ENCODE measurements at regions not wholly inside any gene's neighbourhood (a gene's known extent, or its start where the extent isn't known, plus 50 kb on each side); places are given as distances from the start of the nearest gene placed in this dataset.

- Histone ChIP-seq H3K27ac (ENCODE audit: low read depth in 2 of 2, low read length in 1 of 2) (no peak overlapping the region), H3K36me3 (ENCODE audit: control insufficient read depth in 2 of 2, insufficient read depth in 2 of 2, low read length in 1 of 2) (no peaks in the 10 kb centered on the region), H3K4me1 (ENCODE audit: control insufficient read depth in 2 of 2, insufficient read depth in 2 of 2, low read length in 1 of 2) (no peaks in the 10 kb centered on the region), H3K4me3 (ENCODE audit: low read depth in 1 of 2, low read length in 2 of 2) (no peak overlapping the region), H3K27me3 (ENCODE audit: control insufficient read depth in 1 of 2, insufficient read depth in 2 of 2, low read length in 2 of 2) (no peaks in the 10 kb centered on the region), H3K9me3 (ENCODE audit: control insufficient read depth in 2 of 2, insufficient read depth in 1 of 2, low read depth in 1 of 2, low read length in 1 of 2) (no peaks in the 10 kb centered on the region)
- WGBS, 2 donors = 83 to 87% methylated on average over 2 of the region's 2 CpGs
Observed at GRCh38 chr10:36170142-36170719, 528.1 kb upstream of the FZD8 start.

GRCh38 chr10:36168777-36169176, 526.7 kb upstream of the FZD8 start:
- Histone ChIP-seq H3K36me3 (ENCODE audit: control insufficient read depth in 2 of 2, insufficient read depth in 2 of 2, low read length in 1 of 2) (no peaks in the 10 kb centered on the region), H3K4me3 (ENCODE audit: low read depth in 1 of 2, low read length in 2 of 2) (no peak overlapping the region), H3K27me3 (ENCODE audit: control insufficient read depth in 1 of 2, insufficient read depth in 2 of 2, low read length in 2 of 2) (no peaks in the 10 kb centered on the region), H3K27ac (ENCODE audit: low read depth in 2 of 2, low read length in 1 of 2) (no peak overlapping the region), H3K4me1 (ENCODE audit: control insufficient read depth in 2 of 2, insufficient read depth in 2 of 2, low read length in 1 of 2) (no peaks in the 10 kb centered on the region), H3K9me3 (ENCODE audit: control insufficient read depth in 2 of 2, insufficient read depth in 1 of 2, low read depth in 1 of 2, low read length in 1 of 2) (no peaks in the 10 kb centered on the region)
- 83 to 86% methylated on average over 2 of the region's 2 CpGs for WGBS, 2 donors

- Histone ChIP-seq H3K27me3 (ENCODE audit: control insufficient read depth in 1 of 2, insufficient read depth in 2 of 2, low read length in 2 of 2) (no peaks in the 10 kb centered on the region), H3K4me3 (ENCODE audit: low read depth in 1 of 2, low read length in 2 of 2) (no peak overlapping the region), H3K27ac (ENCODE audit: low read depth in 2 of 2, low read length in 1 of 2) (no peak overlapping the region), H3K9me3 (ENCODE audit: control insufficient read depth in 2 of 2, insufficient read depth in 1 of 2, low read depth in 1 of 2, low read length in 1 of 2) (no peaks in the 10 kb centered on the region), H3K4me1 (ENCODE audit: control insufficient read depth in 2 of 2, insufficient read depth in 2 of 2, low read length in 1 of 2) (no peaks in the 10 kb centered on the region), H3K36me3 (ENCODE audit: control insufficient read depth in 2 of 2, insufficient read depth in 2 of 2, low read length in 1 of 2) (no peaks in the 10 kb centered on the region)
- 84 to 86% methylated on average over 4 of the region's 4 CpGs for WGBS, 2 donors
Observed at GRCh38 chr10:36164556-36165504, 522.7 kb upstream of the FZD8 start.

- Histone ChIP-seq H3K4me3 (ENCODE audit: low read depth in 1 of 2, low read length in 2 of 2) (no peak overlapping the region), H3K4me1 (ENCODE audit: control insufficient read depth in 2 of 2, insufficient read depth in 2 of 2, low read length in 1 of 2) (no peaks in the 10 kb centered on the region), H3K9me3 (ENCODE audit: control insufficient read depth in 2 of 2, insufficient read depth in 1 of 2, low read depth in 1 of 2, low read length in 1 of 2) (no peaks in the 10 kb centered on the region), H3K27ac (ENCODE audit: low read depth in 2 of 2, low read length in 1 of 2) (no peak overlapping the region), H3K36me3 (ENCODE audit: control insufficient read depth in 2 of 2, insufficient read depth in 2 of 2, low read length in 1 of 2) (no peaks in the 10 kb centered on the region), H3K27me3 (ENCODE audit: control insufficient read depth in 1 of 2, insufficient read depth in 2 of 2, low read length in 2 of 2) (no peaks in the 10 kb centered on the region)
- 80 to 95% methylated on average over 2 of the region's 2 CpGs for WGBS, 2 donors
Observed at GRCh38 chr10:36163827-36164226, 521.7 kb upstream of the FZD8 start.

- Histone ChIP-seq H3K9me3 (ENCODE audit: control insufficient read depth in 2 of 2, insufficient read depth in 1 of 2, low read depth in 1 of 2, low read length in 1 of 2) (no peaks in the 10 kb centered on the region), H3K4me1 (ENCODE audit: control insufficient read depth in 2 of 2, insufficient read depth in 2 of 2, low read length in 1 of 2) (no peaks in the 10 kb centered on the region), H3K27ac (ENCODE audit: low read depth in 2 of 2, low read length in 1 of 2) (no peak overlapping the region), H3K4me3 (ENCODE audit: low read depth in 1 of 2, low read length in 2 of 2) (no peak overlapping the region), H3K36me3 (ENCODE audit: control insufficient read depth in 2 of 2, insufficient read depth in 2 of 2, low read length in 1 of 2) (no peaks in the 10 kb centered on the region), H3K27me3 (ENCODE audit: control insufficient read depth in 1 of 2, insufficient read depth in 2 of 2, low read length in 2 of 2) (no peaks in the 10 kb centered on the region)
- WGBS, 2 donors = 47 to 49% methylated on average over 3 of the region's 3 CpGs
Observed at GRCh38 chr10:36157486-36157885, 515.4 kb upstream of the FZD8 start.

GRCh38 chr10:36148207-36148606, 506.1 kb upstream of the FZD8 start:
- Histone ChIP-seq H3K4me3 (ENCODE audit: low read depth in 1 of 2, low read length in 2 of 2) (no peak overlapping the region), H3K27ac (ENCODE audit: low read depth in 2 of 2, low read length in 1 of 2) (no peak overlapping the region), H3K9me3 (ENCODE audit: control insufficient read depth in 2 of 2, insufficient read depth in 1 of 2, low read depth in 1 of 2, low read length in 1 of 2) (no peaks in the 10 kb centered on the region), H3K27me3 (ENCODE audit: control insufficient read depth in 1 of 2, insufficient read depth in 2 of 2, low read length in 2 of 2) (no peaks in the 10 kb centered on the region), H3K36me3 (ENCODE audit: control insufficient read depth in 2 of 2, insufficient read depth in 2 of 2, low read length in 1 of 2) (no peaks in the 10 kb centered on the region), H3K4me1 (ENCODE audit: control insufficient read depth in 2 of 2, insufficient read depth in 2 of 2, low read length in 1 of 2) (no peaks in the 10 kb centered on the region)
- 66 to 78% methylated on average over 1 of the region's 1 CpG for WGBS, 2 donors

GRCh38 chr10:36147529-36147928, 505.4 kb upstream of the FZD8 start:
- H3K27me3 ChIP-seq (ENCODE audit: control insufficient read depth in 1 of 2, insufficient read depth in 2 of 2, low read length in 2 of 2) = no peaks in the 10 kb centered on the region
- no peaks in the 10 kb centered on the region for H3K9me3 ChIP-seq (ENCODE audit: control insufficient read depth in 2 of 2, insufficient read depth in 1 of 2, low read depth in 1 of 2, low read length in 1 of 2)
- H3K4me3 ChIP-seq (ENCODE audit: low read depth in 1 of 2, low read length in 2 of 2) = no peak overlapping the region
- no peaks in the 10 kb centered on the region for H3K36me3 ChIP-seq (ENCODE audit: control insufficient read depth in 2 of 2, insufficient read depth in 2 of 2, low read length in 1 of 2)
- no peaks in the 10 kb centered on the region for H3K4me1 ChIP-seq (ENCODE audit: control insufficient read depth in 2 of 2, insufficient read depth in 2 of 2, low read length in 1 of 2)
- H3K27ac ChIP-seq (ENCODE audit: low read depth in 2 of 2, low read length in 1 of 2) = no peak overlapping the region

- Histone ChIP-seq H3K27ac (ENCODE audit: low read depth in 2 of 2, low read length in 1 of 2) (no peak overlapping the region), H3K9me3 (ENCODE audit: control insufficient read depth in 2 of 2, insufficient read depth in 1 of 2, low read depth in 1 of 2, low read length in 1 of 2) (no peaks in the 10 kb centered on the region)
- 67 to 68% methylated on average over 7 of the region's 7 CpGs for WGBS, 2 donors
Observed at GRCh38 chr10:36141856-36142560, 499.9 kb upstream of the FZD8 start.

GRCh38 chr10:36129051-36129450, 487.0 kb upstream of the FZD8 start:
- no peak overlapping the region for H3K4me3 ChIP-seq (ENCODE audit: low read depth in 1 of 2, low read length in 2 of 2)
- H3K36me3 ChIP-seq (ENCODE audit: control insufficient read depth in 2 of 2, insufficient read depth in 2 of 2, low read length in 1 of 2) = no peaks in the 10 kb centered on the region
- no peaks in the 10 kb centered on the region for H3K27me3 ChIP-seq (ENCODE audit: control insufficient read depth in 1 of 2, insufficient read depth in 2 of 2, low read length in 2 of 2)
- no peaks in the 10 kb centered on the region for H3K4me1 ChIP-seq (ENCODE audit: control insufficient read depth in 2 of 2, insufficient read depth in 2 of 2, low read length in 1 of 2)
- H3K27ac ChIP-seq (ENCODE audit: low read depth in 2 of 2, low read length in 1 of 2) = no peak overlapping the region
- H3K9me3 ChIP-seq (ENCODE audit: control insufficient read depth in 2 of 2, insufficient read depth in 1 of 2, low read depth in 1 of 2, low read length in 1 of 2) = no peaks in the 10 kb centered on the region
- WGBS, 2 donors = 90 to 92% methylated on average over 4 of the region's 4 CpGs

More at GRCh38 chr10:36141856-36142560, 499.9 kb upstream of the FZD8 start:
- Histone ChIP-seq H3K27me3 (ENCODE audit: control insufficient read depth in 1 of 2, insufficient read depth in 2 of 2, low read length in 2 of 2) (no peaks in the 10 kb centered on the region), H3K4me3 (ENCODE audit: low read depth in 1 of 2, low read length in 2 of 2) (no peak overlapping the region), H3K4me1 (ENCODE audit: control insufficient read depth in 2 of 2, insufficient read depth in 2 of 2, low read length in 1 of 2) (no peaks in the 10 kb centered on the region), H3K36me3 (ENCODE audit: control insufficient read depth in 2 of 2, insufficient read depth in 2 of 2, low read length in 1 of 2) (no peaks in the 10 kb centered on the region)
